ENCODE measurements at regions not wholly inside any gene's neighbourhood (a gene's known extent, or its start where the extent isn't known, plus 50 kb on each side); places are given as distances from the start of the nearest gene placed in this dataset.

GRCh38 chr14:32018391-32019092 is 58.6 kb upstream of the ARHGAP5 start:
- DNase-seq (ENCODE audit: low read depth in 4 of 4, low spot score in 2 of 4), result no peak

- no peak for DNase-seq (ENCODE audit: low read depth in 4 of 4, low spot score in 2 of 4)
These were observed 57.8 kb upstream of the ARHGAP5 start for GRCh38 chr14:32019276-32019675.

GRCh38 chr14:32020882-32021281 is 56.2 kb upstream of the ARHGAP5 start:
- DNase-seq (ENCODE audit: low read depth in 4 of 4, low spot score in 2 of 4), result no peak

- DNase-seq (ENCODE audit: low read depth in 4 of 4, low spot score in 2 of 4), result no peak
These were observed 55.8 kb upstream of the ARHGAP5 start for GRCh38 chr14:32021341-32021740.

GRCh38 chr14:32022525-32022924 is 54.6 kb upstream of the ARHGAP5 start:
- no peak for DNase-seq (ENCODE audit: low read depth in 4 of 4, low spot score in 2 of 4)

- no peak for DNase-seq (ENCODE audit: low read depth in 4 of 4, low spot score in 2 of 4)
These were observed 54.1 kb upstream of the ARHGAP5 start for GRCh38 chr14:32022938-32023466.

- no peak for DNase-seq (ENCODE audit: low read depth in 4 of 4, low spot score in 2 of 4)
These were observed 53.6 kb upstream of the ARHGAP5 start for GRCh38 chr14:32023540-32023939.

- DNase-seq (ENCODE audit: low read depth in 4 of 4, low spot score in 2 of 4), result no peak
These were observed 49.7 kb upstream of the ARHGAP5 start for GRCh38 chr14:32027255-32027939.
